Suppressor macrophage treated with lipopolysaccharide for 1 hour (primary cell): ENCODE measurements at regions not wholly inside any gene's neighbourhood (a gene's known extent, or its start where the extent isn't known, plus 50 kb on each side); places are given as distances from the start of the nearest gene placed in this dataset.
"Not testable (repeated sequence)": the region's sequence is repeated elsewhere in the genome, so short reads cannot be mapped to it uniquely, and the experiment has no call there.

ENCODE experiments used
- DNase-seq, 3 donors: peaks; one replicate each; pipeline ENCODE4 v3.0.0-alpha.2; 2020 to 2022

DNA sequence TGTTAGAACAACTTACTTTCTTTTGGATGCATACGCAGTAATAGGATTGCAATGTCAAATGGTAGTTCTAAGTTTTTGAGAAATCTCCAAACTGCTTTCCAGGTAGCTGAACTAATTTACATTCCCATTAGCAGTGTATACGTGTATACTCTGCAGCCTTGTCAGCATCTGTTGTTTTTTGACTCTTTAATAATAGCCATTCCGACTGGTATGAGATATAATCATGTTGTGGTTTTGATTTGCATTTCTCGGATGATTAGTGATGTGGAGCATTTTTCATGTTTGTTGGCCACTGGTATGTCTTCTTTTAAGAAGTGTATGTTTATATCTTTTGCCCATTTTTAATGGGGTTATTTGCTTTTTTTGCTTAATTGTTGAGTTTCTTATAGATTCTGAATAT, 76.9 kb upstream of the HNRNPA1L2 start:
- DNase-seq, result not testable (repeated sequence)

DNA sequence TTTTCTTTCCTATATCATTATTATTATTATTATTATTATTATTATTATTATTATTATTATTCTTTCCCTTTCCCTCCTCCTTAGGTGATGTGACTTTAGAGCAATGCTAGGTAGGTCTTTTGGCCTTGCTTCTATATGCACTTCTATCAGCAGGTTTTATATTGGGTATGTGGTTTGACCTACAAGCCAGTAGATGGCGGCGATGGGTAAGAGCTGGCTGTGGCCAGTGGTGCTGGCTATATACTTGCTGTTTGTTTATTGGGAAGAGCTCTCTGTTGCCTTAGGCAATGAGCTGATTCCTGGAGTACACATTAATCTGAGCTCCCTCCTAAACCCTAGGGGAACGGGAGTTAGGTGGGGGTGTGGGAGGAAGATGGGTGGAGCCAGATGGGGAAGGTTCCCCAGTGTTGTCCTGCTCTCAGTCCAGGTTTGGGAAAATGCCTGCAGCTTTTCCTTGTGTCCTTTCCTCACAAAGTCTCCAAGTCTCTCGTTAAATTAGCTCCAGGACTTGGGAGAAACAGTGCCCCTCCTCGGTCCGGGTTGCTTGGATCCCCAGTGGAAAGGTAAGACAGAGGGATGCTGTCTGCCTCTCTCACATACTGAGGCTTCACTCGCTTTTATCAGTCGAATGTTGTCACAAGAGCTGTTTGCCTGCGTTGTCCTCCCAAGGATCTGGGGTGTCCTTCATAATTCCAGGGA, 72.2 kb upstream of the HNRNPA1L2 start:
- peak; percentile 14 to 57 (median 29) for DNase-seq

DNA sequence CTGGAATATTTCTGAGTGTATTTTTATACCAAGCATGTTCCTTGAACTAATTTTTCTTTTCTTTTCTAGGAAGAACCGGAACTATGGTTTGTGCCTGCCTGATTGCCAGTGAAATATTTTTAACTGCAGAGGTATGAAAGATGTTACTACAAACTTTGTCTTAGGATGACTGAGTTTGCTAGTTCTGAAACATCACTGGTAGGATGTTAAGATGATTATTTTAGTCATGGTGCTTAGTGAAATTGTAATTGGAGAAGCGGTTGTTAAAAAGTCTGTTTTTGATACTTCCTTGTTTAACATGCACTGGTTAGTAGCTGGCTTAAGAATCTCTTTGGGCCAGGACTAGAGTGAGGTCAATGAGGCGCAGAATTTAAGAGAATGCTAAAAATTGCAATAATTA, 71.1 kb upstream of the HNRNPA1L2 start:
- not testable (repeated sequence) for DNase-seq

DNA sequence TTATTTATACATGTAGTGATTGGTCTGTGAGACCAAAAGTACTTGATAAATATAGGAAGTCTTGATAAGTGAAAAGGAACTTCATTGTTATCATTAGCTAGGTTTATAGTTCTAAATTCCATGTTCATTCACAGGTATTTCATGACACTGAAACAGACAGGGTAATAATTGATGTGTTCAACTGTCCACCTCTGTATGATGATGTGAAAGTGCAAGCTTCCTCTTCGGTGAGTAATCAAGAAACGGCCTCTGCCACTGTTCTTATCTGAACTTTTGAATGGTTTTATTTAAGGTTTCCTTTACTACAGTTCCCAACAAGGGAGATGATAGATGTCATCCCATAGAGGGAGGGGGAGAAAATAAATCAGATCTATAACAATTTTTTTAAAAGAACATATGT, 59.3 kb upstream of the HNRNPA1L2 start:
- DNase-seq, result not testable (repeated sequence)
